NCI-H526 treated with DMSO at 0.1 percent for 48 hours (cell line): ENCODE measurements at regions not wholly inside any gene's neighbourhood (a gene's known extent, or its start where the extent isn't known, plus 50 kb on each side); places are given as distances from the start of the nearest gene placed in this dataset.

Experiments used
- DNase-seq: peaks from one replicate; lab custom pipeline; 2025; lab: John Stamatoyannopoulos, UW

DNA sequence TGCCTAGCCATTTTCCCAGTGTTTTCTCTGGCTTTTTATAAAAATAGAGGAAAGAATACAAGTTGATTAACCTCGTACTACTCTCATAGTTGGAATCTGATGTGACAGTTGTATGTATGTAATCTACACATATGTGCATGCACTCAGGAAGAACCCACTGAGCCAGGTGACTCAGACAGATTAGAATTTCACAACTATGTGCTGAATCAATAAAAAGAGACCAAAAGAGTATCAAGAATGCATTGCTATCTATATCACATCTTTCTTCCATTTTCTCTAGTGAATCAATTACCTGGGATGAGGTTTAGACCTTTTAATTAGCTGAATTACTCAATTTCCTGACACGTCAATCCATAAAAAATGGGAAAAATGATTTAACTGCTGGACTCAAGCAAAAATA is 319.3 kb upstream of the ATP10A start:
- no peak for DNase-seq

DNA sequence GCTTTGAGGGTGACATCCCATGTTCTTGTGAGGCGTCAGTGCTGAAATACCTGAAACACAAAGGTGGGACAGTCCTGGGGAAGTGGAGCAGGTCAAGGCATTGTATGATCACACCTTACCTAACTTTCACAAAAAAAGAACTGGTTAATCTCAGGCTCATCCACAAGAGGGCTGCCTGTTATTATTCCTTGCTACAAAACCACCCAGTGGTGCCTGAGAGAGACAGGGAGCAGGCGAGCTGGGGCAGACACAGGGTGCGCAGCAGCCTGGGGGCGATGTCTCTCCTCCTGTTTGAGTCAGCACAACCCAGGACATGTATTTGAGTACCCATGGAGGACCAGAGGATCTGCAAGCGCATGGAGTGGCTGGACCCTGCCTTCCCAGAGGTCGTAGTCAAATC is 316.8 kb upstream of the ATP10A start:
- DNase-seq: no peak

DNA sequence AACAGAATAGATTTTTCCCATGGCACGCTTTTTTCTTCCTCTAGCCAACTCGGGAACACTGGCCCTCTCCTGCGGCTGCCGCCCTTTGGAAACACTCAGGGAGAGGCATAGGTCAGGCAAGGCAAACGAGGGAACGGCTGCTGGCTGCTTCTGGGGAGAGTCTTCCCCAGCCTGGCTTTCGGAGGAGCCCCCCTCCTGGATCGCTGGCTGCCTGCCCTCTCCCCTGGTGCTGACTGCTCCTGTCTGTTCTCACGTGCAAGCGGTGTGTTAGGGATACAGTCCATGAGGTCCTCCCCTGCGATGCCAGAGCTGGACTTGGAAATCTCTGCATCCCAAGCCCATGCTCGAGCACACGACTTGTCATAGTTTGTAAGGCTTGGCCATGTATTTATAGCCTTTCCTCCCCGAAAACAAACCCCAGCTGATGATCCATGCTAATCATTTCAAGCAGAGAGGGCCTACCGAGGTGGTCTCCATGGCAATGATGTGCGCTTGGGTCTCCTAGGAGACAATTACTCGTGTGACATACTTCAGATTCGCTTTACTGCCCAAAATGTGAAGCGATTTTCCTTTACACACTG is 315.6 kb upstream of the ATP10A start:
- DNase-seq: no peak

GRCh38 chr15:26177816-26178215 is 314.7 kb upstream of the ATP10A start:
- no peak for DNase-seq

- DNase-seq: no peak
Measured at GRCh38 chr15:26176831-26177230, 313.7 kb upstream of the ATP10A start.

DNA sequence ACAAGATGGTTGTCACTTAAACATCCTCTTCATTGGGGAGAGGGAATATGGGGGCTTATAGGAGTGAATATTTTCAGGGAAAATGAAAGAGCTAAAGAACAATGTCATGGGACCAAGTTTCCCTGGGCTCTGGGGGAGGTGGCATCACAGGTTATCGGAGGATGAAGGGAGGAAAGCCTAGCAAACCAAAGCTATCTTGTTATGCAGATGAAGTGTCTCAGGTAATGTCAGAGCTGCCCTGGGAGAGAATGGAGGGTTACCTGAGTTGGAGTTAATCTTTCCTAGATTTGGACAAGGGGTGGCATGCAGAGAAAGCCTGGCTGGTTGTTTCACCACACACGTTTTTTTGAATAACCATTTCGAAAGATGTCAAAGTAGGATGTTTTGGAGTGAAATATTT is 308.1 kb upstream of the ATP10A start:
- DNase-seq: no peak

DNA sequence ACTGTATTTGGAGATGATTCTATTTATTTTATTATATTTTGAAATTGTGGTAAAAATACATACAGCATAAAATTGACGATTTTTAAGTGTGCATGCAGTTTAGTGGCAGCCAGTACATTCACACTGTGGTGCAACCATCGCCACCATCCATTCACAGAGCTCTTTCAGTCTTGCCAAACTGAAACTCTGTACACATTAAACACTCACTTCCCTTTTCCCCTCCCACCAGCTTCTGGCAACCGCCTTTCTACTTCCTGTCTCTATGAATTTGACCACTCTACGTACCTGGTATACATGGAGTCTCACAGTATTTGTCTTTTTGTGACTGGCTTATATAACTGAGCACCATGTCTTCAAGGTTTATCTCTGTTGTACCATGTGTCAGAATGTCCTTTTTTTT is 303.3 kb upstream of the ATP10A start:
- no peak for DNase-seq

DNA sequence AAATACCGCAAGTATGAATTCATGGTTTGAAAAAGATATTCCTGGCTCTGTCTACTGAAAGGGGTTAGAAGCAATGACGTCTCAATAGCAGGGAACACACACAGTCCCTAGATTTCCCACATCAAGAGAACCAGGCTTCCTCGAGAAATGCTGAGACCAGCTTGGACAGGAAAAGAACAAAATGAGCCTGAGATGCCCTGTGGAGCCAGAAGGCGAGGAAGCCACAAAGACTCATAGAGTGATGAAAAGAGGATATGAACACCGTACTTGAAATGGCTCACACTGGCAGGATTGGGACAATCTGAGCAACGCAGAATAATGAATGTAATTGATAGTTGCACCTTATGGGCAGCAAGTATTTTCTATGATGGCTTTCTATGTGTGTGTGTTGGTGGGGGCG is 302.4 kb upstream of the ATP10A start:
- no peak for DNase-seq

DNA sequence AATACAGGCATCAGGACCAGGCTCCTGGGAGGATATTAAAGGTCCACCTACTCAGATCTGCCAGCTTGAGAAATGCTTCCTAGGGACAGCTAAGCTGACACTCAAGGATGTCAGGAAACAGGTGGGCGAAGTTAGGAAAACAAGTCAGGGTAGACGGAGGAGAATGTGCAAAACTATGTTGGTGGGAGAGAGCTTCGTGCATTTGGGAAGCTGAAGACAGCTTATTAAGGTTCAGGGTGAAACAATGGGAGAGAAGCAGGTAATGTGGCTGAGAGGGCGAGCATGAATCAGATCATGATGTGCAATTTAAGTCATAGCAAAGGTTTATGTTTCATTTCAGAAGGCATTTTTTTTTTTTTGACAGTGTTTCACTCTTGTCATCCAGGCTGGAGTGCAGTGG is 297.2 kb upstream of the ATP10A start:
- DNase-seq: no peak

- DNase-seq: no peak
Measured at GRCh38 chr15:26158176-26158575, 295.0 kb upstream of the ATP10A start.

DNA sequence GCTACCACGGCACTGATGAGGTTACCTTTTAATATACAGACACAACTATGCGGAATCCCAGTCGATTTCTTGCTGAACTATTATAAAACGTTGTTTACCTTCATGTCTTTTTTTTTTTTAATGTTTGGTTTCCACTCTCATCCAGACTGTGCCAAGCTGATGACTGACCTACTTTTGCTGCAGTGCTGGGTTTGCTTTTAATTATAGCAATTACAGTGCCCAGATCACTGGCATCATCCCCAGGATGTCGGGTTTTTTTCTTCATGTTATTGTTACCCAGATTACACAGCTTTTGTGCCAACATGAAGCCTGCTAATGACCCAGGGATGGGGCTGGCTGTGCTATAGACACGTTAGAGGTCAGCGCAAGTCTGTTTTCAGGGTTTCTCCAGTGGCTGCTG is 294.0 kb upstream of the ATP10A start:
- DNase-seq: no peak

DNA sequence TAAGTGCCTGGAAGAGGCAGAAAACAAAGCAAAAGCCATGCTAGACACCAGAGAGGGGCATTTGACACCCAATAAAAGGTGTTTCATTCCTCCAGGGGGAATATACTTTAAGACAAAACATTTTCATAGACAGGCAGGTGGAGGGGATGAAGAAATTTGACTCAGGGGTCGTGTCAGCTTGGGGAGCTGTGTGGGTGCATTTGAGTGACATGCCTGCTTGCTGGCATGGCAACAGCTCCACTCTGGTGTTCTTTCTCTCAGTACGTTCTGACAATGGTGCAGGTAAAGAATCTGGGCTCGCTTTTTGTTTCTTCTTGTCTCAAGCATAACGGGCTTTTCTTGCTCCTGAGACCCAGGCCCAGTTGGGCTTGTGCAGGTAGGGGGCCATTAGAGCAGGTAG is 292.9 kb upstream of the ATP10A start:
- no peak for DNase-seq

DNA sequence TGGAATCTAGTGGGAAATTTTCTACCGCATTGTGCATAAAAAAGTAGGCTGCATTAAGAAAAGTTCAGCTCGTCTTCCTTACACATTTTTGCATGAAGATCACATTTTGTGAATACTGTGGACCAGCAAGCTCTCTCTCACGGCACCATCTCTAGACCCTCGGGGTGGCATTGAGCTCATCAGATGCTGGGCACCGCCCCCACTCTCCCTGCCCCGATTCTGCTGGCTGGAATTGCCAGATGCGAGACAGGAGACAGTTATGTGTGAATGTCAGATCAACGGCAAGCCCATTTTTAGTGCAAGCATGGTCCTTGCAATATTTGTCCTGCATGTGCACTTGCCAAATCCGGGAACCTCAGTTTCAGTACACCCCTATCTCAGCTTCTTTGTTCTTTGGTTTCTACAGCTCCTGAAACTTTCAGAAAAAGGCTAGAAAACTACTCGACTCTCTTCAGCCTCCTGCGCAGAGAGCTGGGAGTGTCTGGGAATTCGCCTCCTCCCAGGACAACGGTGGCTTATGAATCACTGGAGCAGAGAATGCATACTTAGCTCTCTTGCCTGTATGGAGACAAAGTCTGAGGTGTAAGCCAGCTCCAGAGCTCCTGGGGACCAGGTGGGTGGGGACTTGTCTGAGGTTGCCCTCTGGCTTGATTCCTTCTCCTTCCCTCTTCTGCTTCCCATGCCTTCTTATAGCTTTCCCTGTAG is 285.2 kb upstream of the ATP10A start:
- no peak for DNase-seq

DNA sequence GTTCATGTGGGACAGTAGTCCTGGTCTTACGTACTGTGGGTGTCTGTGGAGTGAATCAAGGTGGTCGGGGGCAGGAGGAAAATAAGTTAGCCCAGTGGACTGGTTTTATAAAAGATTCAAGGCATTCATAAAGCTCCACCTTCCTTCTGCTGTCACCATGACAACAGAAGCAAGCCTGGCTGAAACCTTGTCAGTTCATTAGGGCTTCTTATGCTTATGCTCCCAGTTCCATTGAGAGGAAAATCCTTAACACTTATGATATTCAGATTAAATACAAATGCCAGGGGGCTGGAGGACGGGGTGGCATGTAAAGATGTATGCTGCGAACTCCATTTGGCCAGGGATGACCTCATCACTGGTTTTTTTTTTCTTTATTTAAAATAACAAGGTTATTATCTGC is 283.1 kb upstream of the ATP10A start:
- DNase-seq: no peak

- DNase-seq: no peak
Measured at GRCh38 chr15:26145796-26146195, 282.7 kb upstream of the ATP10A start.

DNA sequence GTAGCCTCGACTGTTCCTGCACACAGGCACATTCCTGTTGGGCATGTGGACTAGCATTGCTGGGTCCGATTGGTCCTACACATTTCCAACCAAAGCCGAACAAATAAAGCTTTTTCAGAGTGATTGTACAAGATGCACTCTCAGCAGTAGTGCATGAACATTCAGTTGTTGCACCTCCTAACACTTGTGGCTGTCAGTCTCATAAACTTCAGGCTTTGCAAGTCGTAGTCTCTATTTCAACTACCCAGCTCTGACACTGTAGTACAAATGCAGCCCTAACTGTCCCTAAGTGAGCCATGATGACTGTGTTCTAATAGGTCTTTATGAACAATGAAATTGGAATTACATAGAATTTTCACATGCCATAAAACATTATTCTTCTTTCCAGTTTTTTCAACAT is 281.7 kb upstream of the ATP10A start:
- no peak for DNase-seq

- DNase-seq: no peak
Measured at GRCh38 chr15:26143221-26143620, 280.1 kb upstream of the ATP10A start.

DNA sequence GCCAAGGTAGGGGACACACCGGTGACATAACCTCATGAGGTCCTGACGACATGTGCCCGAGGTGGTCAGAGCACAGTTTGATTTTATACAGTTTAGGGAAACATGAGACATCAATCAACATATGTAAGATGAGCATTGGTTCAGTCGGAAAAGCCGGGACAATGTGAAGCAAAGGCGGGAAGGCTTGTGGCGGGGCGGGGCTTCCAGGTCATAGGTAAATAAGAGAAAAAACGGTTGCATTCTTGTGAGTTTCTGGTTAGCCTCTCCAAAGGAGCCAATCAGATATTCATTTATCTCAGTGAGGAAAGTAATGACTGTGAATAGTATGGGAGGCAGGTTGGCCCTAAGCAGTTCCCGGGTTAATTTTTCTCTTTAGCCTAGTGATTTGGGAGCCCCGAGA is 271.7 kb upstream of the ATP10A start:
- DNase-seq: no peak

DNA sequence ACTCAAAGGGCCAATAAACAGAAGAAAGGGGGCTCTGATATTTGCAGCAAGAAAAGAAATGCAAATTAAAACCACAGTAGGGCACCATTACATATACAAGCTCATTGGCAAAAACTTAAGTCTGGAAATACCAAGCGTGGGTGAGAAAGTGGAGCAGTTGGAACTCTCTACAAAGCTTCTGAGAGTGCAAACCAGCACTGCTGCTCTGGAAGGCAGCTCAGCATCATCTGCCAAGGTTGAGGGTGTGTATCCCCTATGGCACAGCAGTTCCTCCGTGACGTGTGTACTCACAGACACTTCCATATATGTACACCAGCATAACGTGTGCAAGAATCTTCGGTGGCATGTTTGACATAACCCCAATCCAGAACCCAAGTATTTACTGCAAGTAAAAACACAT is 271.0 kb upstream of the ATP10A start:
- no peak for DNase-seq

DNA sequence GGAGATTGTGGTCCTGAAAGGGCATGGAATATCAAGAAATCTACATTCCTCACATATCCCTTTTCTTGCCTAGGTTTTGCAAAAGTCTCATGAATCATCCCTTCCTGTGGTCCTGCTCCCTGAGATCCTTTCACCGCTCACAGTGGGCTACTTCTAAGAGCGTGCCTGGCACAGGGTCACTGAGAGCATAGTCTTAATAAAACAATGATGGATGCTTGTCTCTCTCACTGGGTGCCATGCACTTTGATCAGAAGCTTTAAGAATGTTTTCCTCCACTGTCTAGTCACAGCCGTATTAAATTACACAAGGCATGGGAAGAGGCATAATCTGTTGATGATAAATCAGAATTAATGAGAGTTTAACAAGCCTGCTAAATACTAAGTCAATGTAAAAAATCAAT is 269.7 kb upstream of the ATP10A start:
- no peak for DNase-seq

- no peak for DNase-seq
Measured at GRCh38 chr15:26129852-26130251, 266.7 kb upstream of the ATP10A start.

- DNase-seq: no peak
Measured at GRCh38 chr15:26128611-26129140, 265.5 kb upstream of the ATP10A start.

DNA sequence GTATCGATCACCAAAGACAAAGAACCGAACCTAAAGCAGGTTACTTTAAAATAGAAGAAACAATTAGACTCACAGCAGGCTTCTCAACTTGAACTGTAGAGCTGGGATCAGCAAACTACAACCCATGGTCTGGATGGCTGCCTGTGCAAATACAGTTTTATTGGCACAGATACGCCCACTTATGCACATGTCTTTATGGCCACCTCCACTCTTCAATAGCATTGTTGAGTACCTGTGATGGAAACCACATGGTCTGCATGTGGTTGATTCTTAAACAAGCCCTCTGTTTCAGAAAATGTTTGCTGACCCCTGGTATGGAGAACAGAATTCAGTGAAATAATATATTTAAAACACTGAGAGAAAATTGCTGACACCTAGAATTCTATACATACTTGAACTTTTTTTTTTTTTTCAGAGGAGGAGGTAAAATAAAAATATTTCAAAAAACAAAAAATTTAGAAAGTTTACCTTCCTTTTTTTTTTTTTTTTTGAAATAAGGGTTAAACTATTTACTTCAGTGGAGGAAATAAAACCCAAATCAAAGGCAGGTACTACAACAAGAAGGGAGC is 263.8 kb upstream of the ATP10A start:
- no peak for DNase-seq

DNA sequence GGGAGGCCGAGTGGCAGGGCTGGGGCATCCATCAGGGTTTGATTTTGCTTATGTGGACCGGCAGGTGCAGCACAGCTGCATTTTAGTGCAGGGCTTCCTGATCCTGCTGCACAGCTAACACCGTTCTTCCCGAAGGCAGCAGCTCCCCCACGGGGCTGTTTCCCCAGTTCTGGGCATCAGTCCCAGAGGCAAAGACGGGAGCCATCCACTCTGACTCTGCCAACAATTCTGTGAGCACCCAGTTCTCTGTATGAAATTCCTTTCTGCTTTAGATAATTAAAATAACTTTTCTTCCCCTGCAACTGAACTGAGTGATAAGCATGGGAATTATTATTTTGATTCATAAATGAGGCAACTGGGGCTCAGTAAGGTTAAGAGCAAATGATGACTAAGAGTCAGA is 262.9 kb upstream of the ATP10A start:
- no peak for DNase-seq
